GM15510 (cell line): ENCODE measurements at regions not wholly inside any gene's neighbourhood (a gene's known extent, or its start where the extent isn't known, plus 50 kb on each side); places are given as distances from the start of the nearest gene placed in this dataset.

Experiments used
- POLR2A ChIP-seq: IDR thresholded peaks from 3 replicates; pipeline ENCODE4 v1.6.1; 2011; ENCODE audit warnings: borderline replicate concordance; ENCODE audit not compliant: insufficient read length; ENCODE audit errors: extremely low read depth

DNA sequence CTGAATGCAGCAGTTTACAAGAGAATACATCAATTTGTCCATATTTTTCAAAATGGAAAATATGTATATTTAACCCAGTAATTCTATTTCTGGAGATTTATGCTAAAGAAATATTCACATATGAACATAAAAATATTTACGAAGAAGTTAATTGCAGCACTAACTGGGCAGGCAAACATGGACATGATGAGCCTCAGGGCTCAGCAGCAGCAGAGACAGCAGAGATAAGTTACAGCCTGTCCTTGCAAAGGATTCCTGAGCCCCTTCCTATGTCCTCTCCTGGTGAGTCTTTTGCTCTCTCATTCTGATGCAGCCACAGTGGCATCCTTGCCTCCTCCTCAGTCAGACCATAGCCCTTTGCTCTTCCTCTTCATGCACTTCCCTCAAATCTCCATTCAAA is 680.6 kb upstream of the CPEB2 start:
- TF ChIP-seq POLR2A = no peak

DNA sequence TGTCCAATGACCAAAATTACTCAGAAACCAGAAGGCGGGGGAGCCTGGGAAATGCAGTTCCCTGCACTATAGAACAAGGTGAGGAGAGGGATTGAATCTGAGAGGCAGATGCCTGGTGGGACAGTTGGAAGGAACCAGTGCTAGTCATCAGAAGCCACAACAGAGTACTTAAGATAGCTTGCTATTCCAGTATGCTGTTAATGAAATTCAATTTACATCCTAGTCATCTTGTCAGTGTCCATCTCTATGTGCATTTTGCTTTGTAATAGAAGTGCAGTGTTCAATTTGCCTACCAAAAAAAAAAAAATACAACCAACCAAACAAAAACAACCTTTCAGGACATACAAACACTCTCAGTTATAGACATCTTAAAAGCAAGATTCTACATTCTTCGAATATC is 679.1 kb upstream of the CPEB2 start:
- no peak for TF ChIP-seq POLR2A

DNA sequence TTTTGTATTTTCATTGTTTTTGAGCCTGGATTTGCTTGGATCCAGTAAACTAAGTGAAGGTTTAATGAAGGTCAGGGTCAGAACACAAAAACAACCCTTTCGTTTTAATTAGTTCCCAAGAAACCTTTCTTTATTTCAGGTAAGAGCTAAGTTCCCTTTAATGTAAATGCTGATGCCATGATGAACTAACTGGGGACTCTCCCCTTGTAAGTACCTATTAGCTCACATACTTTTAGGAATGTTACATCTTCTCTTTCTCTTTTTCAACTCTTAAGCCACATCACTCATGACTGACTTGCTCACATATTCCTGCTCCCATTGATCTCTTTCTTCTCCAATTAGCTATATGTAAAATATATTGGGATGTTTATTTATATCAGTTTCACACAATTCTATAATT is 673.1 kb upstream of the CPEB2 start:
- TF ChIP-seq POLR2A = no peak

DNA sequence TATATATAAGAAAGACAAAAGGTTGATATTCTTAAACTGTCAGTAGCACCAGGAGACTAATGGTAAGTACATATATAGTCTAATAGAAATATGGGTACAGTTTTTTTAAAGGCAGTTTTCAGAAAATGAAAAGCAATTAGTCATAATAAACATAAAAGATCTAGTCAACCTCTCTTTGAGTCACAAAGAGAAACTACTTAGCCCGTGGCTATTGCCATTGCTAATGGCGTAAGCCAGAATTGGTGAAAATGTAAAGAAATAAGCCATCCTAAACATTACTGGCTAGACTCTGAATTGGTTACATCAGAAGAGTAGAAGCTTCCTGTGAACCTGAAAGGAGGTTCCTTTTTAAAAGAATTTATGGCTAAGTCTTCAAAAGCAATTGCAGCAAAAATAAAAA is 668.7 kb upstream of the CPEB2 start:
- TF ChIP-seq POLR2A = no peak

- TF ChIP-seq POLR2A = no peak
Observed at GRCh38 chr4:14334166-14334565, 668.1 kb upstream of the CPEB2 start.

- TF ChIP-seq POLR2A = no peak
Observed at GRCh38 chr4:14335872-14336271, 666.4 kb upstream of the CPEB2 start.

DNA sequence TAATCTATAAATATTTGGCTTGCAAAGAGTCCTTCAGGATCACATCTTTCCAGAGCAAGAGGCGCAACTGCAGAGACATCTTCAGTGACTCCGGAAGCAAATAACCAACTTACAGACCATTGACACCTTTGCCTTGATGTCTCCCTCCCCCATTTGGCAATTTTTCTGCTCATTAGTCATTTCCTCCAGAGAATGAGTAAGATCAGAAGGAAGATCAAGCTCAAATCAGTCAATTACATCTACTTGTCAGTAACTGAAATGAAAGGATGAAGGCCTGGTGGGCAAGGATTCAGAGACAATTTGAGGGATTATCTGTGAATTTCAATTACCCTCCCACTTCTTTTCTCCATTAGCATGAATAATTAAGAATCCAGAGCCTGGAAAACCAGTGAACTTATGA is 665.6 kb upstream of the CPEB2 start:
- TF ChIP-seq POLR2A = no peak

DNA sequence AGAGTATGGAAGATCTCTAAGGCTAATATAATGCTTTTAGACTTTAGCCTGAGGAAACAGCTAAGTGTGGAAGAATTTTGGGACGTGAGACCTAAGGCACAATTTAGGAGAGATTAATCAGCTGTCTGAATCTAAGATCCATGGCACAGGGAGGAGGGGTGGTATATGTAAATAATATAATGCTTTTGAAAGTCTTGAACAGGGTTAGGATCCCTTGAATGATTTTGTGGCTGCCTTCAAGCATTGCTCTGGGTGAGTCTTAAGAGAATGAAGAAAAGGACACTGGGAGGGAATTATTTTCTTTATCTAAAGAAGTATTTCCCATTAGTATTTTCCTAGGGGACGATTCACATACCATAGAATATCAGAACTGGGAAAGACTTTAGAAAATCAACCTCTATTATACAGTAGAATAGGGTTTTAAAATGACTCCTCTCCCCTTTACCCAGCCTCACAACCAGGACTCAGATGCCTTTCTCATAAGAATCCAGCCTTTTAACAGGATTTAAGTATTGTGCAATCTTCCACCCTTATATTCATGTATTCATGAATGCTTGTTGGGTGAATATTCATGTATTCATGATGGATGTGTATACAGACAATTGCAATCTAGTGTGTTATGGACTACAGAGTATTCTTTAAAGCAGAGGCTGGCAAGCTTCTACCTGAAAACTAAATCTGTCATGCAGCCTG is 664.2 kb upstream of the CPEB2 start:
- TF ChIP-seq POLR2A = no peak

DNA sequence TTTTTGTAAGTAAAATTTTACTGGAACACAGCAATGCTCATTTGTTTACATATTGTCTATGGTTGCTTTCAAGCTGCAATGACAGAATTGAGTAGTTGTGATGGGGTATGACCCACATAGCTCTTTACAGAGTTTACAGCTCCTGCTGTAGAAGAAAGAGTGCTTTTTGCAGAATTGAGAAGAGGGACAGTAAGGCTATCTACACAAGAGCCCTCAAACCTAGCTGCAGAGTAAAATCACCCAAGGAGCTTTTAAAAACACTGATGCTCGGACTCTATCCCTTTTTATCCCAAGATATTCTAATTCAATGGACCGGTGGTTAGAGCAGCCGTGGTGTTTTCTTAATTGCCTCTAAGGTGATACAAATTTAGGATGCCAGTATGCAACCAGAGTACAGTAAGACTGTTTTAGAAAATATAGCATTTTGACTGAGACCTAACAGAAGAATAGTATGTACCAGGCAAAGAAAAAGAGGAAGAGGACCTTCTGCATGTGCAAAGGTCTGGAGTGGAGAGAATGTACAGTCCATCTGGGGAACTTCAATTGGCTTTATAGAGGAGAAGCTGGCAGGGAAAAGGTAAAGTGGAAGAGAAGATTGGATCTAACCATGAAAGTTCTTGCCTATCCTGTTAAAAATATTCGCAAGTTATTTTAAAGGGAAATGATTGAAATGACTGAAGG is 663.6 kb upstream of the CPEB2 start:
- no peak for TF ChIP-seq POLR2A

DNA sequence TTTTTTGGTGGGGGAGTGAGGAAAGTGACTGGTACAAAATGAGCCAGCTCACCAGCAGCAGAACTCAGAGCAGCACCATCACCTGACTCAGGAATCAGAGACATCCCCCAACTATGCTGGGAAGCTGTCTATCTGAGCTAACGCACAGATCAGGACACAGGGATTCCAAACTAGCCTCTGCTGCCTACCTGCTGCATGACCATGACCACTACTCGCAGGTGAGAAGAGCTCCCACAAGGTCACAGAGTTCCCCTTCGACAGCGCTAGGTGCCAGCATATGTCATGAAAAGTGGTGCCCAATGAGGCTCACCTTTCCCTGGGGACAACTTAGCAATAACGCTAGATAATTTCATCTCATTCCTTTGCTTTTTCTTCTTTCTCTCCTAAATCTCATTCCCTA is 662.6 kb upstream of the CPEB2 start:
- no peak for TF ChIP-seq POLR2A

DNA sequence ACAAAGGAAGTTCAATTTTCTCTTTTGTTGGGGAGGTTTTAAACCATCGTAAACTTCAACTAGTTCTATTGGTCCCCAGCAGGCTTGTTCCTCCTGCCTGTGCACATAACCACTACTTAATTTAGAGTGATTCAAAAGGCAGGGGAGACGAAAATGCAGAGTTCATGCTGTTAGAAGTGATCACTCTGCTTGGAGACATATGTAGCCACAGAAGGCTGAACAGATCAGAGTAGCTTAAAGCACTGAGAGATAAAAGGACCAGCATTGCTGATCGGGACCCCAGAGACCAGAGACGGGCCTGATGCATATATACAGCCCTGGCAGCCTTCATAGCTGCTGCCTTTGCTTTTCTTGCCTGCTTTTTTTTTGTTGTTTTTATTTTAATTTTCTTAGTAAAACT is 662.0 kb upstream of the CPEB2 start:
- TF ChIP-seq POLR2A = no peak

DNA sequence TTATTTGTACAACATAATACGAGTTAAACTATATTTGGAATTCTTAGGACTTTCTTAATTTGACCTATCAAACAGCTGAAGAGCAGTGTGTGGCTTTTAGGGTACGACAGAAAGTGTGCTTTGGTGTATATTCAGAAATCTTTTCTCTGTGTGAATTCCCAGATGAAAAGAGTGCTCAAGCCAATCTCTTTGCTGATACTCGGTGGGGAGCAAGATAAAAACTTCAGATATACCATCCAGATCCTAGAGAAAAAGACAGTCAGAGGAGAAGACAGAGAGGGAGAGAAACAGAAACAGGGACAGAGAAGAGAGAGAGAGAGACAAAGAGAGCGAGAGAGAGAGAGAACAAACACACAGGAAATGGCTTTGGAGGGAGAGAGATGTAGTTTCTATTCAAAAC is 658.3 kb upstream of the CPEB2 start:
- TF ChIP-seq POLR2A = no peak

DNA sequence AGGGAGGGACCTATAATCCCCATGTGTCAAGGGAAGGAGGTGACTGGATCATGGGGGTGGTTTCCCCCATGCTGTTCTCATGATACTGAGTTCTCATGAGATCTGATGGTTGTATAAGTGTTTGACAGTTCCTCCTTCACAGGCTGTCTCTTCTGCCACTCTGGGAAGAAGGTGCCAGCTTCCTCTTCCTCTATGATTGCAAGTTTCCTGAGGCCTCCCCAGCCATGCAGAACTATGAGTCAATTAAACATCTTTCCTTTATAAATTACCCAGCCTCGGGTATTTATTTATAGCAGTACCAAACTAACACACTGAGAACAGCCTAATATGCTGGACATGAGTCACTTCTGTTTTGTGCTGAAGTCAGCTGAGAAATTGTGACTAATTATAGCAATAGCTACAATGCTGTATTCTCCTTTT is 656.9 kb upstream of the CPEB2 start:
- no peak for TF ChIP-seq POLR2A

DNA sequence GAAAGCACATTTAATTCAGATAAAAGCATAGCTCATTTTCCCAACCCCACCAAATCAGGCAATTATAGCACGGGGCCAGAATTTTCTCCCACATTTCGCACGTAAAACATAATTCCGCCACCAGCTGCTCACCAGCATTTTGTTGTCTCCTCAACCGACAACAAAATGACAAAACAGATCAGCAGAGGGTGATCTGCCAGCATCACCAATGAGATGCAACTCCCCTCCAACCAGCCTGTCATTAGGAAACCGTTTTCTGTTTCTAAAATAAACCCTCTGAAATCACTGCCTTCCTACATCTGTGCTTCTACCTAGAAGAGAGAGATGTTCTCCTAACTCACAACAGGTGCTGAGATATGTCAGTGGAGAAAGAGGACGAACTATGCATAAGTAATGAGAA is 654.8 kb upstream of the CPEB2 start:
- no peak for TF ChIP-seq POLR2A

GRCh38 chr4:14348506-14348905 is 653.8 kb upstream of the CPEB2 start:
- no peak for TF ChIP-seq POLR2A

DNA sequence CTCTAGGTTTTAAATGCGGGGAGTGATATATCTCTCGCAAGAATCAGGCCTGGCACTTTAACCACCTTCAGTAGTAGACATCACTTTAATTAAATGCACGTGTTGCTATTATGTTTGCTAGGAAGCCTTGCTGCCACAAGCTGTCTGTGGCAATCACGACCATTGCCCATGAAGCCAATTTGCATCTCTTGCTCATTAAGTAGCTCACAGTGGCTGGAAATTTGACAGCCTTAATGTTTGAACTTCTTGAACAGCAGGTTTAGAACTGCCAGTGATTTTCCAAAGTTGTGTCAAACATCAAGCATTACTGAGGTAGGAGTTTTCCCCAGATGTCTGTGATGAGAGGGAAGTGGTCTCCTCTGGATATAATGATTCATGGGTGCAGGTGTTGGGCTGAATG is 642.3 kb upstream of the CPEB2 start:
- no peak for TF ChIP-seq POLR2A

- no peak for TF ChIP-seq POLR2A
Observed at GRCh38 chr4:14361084-14361483, 641.2 kb upstream of the CPEB2 start.

DNA sequence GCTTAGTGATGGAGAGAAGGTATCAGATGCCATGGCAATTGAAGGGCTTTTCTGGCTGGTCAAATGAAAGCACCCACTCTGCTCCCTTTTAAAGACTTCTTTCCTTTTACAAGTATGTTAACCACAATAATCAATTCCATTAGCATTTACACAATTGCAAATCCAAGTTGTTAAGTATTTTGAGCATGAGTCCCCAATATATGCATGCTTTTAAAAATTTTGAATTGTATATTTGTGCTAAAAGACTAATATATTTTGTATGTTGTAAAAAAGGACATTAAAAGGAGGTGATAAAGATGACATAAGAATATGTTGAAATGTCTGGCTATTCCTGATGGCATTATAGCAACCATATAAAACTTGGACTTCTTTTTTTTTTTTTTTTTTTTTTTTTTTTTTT is 639.9 kb upstream of the CPEB2 start:
- no peak for TF ChIP-seq POLR2A
